Activated CD4-positive, alpha-beta memory T cell treated with anti-CD3 and anti-CD28 coated beads for 36 hours (primary cell): ENCODE measurements at regions not wholly inside any gene's neighbourhood (a gene's known extent, or its start where the extent isn't known, plus 50 kb on each side); places are given as distances from the start of the nearest gene placed in this dataset.
"Not testable (repeated sequence)": the region's sequence is repeated elsewhere in the genome, so short reads cannot be mapped to it uniquely, and the experiment has no call there.

Experiments used
- CTCF ChIA-PET: fragments of 350-600 bp; sonication (Branson Sonifier 250); formaldehyde crosslinking; loops from one replicate; lab custom pipeline; 2021; ENCODE audit warnings: antibody characterized with exemption, inconsistent platforms; lab: Charles Lee
- POLR2A ChIA-PET: fragments of 350-600 bp; sonication (Branson Sonifier 250); formaldehyde crosslinking; loops from one replicate; lab custom pipeline; 2021; ENCODE audit warnings: antibody characterized with exemption; lab: Charles Lee
- DNase-seq: peaks from one replicate; pipeline ENCODE4 v3.0.0-alpha.2; 2020
- H3K27ac Mint-ChIP-seq: one replicate; pipeline ENCODE4 v1.8.0; 2021; ENCODE audit warnings: mixed read lengths
- H3K27me3 Mint-ChIP-seq: one replicate; pipeline ENCODE4 v1.8.0; 2021; ENCODE audit warnings: mixed read lengths
- H3K36me3 Mint-ChIP-seq: one replicate; pipeline ENCODE4 v1.8.0; 2021; ENCODE audit warnings: mixed read lengths
- H3K4me1 Mint-ChIP-seq: one replicate; pipeline ENCODE4 v1.8.0; 2021; ENCODE audit warnings: low read depth, mixed read lengths
- H3K4me3 Mint-ChIP-seq: one replicate; pipeline ENCODE4 v1.8.0; 2021; ENCODE audit warnings: mild to moderate bottlenecking, mixed read lengths
- H3K9me3 Mint-ChIP-seq: one replicate; pipeline ENCODE4 v1.8.0; 2021; ENCODE audit warnings: mixed read lengths
- intact Hi-C: fragments of 100-400 bp; cut with micrococcal nuclease; formaldehyde crosslinking; loops from one replicate; pipeline ENCODE4 v1.15.1; 2023

DNA sequence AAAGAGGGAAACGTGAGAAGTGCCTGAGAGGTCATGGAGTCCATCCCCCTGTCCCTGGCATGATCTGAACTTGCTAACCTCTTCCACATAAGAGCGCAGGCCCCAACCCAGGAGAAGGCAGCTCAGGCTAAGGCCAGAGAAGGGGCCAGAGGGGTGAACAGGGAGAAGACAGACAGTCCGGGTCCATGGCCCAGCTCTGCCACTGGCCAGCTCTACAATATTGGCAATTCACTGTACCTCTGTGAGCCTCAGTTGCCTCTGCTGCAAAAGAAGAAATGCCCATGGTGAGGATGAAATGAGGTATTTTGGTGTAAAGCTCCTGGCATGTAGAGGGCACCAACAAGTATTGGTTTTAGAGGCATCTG is 72.3 kb downstream of the CAMK2N1 start:
- no peaks in the 10 kb centered on the region for H3K4me1 Mint-ChIP-seq
- peaks cover 6% of the 10 kb centered on the region for H3K27me3 Mint-ChIP-seq

DNA sequence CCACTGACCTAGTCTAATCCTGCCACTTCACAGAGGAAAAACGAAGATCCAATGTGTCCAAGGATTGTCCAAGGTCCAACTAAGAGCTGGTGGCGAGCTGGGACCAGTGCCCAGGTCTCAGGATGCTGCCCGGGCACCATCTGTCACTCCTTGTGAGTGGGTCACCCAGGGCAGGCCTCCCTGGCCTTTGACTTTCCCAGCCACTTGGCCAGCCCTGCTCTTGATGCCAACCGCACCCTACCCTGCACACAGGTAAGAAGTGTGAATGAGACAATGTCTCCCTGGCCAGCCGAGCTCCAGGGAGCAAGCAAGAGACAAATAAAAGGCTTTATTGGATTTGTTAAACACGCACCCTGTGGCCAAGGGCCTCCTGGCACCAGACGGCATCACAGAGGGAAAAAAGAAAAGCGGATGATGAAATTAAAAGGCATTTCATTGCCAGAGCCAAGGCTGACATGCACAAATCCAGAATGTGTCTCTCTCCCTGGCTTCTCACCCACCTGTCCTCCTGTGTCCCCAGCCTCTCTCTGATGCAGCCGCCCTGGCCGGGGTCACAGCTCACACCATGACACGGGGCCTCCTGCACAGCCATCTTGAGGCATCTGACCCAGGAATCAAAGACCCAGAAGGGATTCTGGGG is 72.8 kb downstream of the CAMK2N1 start:
- H3K9me3 Mint-ChIP-seq: no peaks in the 10 kb centered on the region
- no peaks in the 10 kb centered on the region for H3K4me1 Mint-ChIP-seq
- H3K27ac Mint-ChIP-seq: no peak overlapping the region
- ChIA-PET CTCF (no interaction called here), POLR2A (no interaction called here)
- DNase-seq: no peak
- no peaks in the 10 kb centered on the region for H3K36me3 Mint-ChIP-seq
- intact Hi-C loops: no loop called here
- H3K27me3 Mint-ChIP-seq: peaks cover 4% of the 10 kb centered on the region
- H3K4me3 Mint-ChIP-seq: no peak overlapping the region

More for the DNA sequence above, 72.3 kb downstream of the CAMK2N1 start:
- DNase-seq: no peak
- Mint-ChIP-seq H3K36me3 (no peaks in the 10 kb centered on the region), H3K4me3 (no peak overlapping the region), H3K9me3 (no peaks in the 10 kb centered on the region), H3K27ac (no peak overlapping the region)
- ChIA-PET POLR2A (no interaction called here), CTCF (no interaction called here)
- intact Hi-C loops: no loop called here

DNA sequence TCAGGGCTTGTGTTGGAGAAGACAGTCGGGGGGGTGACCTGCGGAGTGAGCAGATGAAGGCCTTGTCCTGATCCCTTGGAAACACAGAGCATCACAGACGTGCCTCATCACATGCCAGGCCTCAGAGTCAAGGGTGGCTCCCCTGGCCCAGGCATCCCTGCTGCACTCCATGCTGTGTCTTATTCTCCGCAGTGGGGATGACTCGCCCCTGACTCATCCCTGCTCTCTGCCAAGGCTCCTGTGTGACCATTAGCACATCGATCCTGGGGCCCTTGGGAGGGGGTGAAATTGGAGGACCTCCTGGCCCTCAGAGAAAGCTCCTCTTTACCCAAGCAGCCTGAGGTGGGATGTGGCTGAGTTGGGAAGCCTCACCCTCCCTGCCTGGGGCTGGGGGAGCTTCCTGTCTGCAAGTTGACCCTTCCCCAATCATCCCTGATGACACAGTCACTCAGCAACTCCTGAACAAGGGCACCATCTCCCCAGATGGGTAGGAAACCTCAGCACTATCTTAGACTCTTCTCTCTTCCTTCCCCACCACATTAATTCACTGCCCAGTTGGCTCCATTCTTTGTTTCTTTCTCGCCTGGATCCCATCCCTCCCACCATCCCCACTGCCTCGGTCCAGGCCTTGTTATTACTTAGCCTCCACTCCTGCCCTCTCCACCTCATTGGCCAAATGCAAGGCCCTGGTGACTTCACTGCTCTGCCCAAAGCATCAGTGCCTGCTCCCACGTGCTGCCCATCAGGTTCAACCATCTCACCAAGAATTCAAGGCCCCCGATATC is 74.6 kb downstream of the CAMK2N1 start:
- peak; percentile 38 for DNase-seq
- H3K27ac Mint-ChIP-seq: no peak overlapping the region
- ChIA-PET CTCF (interaction anchor here (0.9 kb wide), 1 partner anchor 198 kb away, joined by 3 read pairs; no protein-coding TSS in a partner anchor), POLR2A (no interaction called here)
- H3K36me3 Mint-ChIP-seq: no peaks in the 10 kb centered on the region
- H3K27me3 Mint-ChIP-seq: peaks cover 2% of the 10 kb centered on the region
- no peak overlapping the region for H3K4me3 Mint-ChIP-seq
- no peaks in the 10 kb centered on the region for H3K9me3 Mint-ChIP-seq
- no peaks in the 10 kb centered on the region for H3K4me1 Mint-ChIP-seq
- intact Hi-C loops: no loop called here

DNA sequence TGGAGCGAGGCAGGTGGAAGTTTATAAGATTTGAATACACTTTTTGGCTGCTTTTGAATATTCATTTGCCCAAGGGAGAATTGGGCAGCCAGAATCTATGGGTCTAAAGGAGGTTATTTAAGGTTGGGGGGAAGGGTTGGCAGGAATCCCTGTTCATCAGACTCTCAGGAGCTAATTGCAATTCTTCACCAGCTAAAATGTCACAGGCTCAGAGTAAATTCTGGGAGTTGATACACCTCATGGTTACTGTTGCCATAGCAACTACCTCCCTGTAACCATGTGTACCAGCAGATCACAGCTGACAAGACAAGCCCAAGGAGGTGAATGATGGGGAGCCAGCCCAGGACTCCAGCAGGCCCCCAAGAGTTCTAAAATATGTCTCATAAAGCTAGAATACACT is 75.5 kb downstream of the CAMK2N1 start:
- POLR2A ChIA-PET: no interaction called here
- no peak for DNase-seq
- no peak overlapping the region for H3K4me3 Mint-ChIP-seq
- H3K27me3 Mint-ChIP-seq: peaks cover 8% of the 10 kb centered on the region
- H3K27ac Mint-ChIP-seq: no peak overlapping the region
- intact Hi-C loops: no loop called here
- H3K36me3 Mint-ChIP-seq: no peaks in the 10 kb centered on the region
- no peaks in the 10 kb centered on the region for H3K9me3 Mint-ChIP-seq
- CTCF ChIA-PET: interaction anchor here (0.9 kb wide), 1 partner anchor 197 kb away, joined by 3 read pairs; no protein-coding TSS in a partner anchor
- no peaks in the 10 kb centered on the region for H3K4me1 Mint-ChIP-seq

DNA sequence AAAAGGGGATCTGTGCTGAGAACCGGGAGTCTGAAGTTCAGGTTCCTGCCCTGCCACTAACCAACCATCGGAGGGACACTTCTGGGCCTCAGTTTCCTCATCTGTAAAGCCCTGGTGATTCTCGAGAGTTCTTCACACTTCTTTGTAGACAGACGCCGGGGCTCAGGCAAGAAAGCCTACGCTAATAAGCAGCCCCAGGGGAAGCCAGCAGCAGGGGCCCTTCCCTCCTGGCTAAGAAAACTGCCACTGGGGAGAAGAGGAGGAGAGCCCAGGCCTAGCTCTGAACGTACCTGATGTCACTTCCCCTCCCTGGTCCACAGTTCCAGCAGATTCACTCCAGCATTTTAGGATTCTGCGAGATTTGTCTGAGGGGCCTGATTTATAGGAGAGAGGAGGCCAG is 76.0 kb downstream of the CAMK2N1 start:
- intact Hi-C loops: no loop called here
- Mint-ChIP-seq H3K4me1 (no peaks in the 10 kb centered on the region), H3K36me3 (no peaks in the 10 kb centered on the region), H3K4me3 (no peak overlapping the region), H3K9me3 (no peaks in the 10 kb centered on the region), H3K27ac (no peak overlapping the region), H3K27me3 (peaks cover 9% of the 10 kb centered on the region)
- ChIA-PET CTCF (no interaction called here), POLR2A (no interaction called here)
- no peak for DNase-seq

DNA sequence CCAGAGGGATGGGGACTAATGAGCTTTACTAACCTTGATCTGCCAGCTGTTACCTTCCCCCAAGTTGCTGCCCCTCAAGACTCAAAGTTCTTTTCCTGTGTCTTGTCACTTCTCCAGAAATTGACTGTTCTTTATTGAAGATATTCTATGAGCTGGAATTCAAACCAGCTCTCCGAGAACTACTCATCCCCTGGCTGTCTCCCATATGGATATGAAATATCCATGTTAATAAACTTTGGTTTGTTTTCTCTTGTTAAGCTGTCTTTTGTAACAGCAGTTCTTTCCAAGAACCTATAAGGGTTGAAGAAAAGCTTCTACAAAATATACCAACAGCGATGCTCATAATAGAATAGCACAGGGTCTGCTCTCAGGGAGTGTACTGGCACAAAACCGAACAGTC is 77.0 kb downstream of the CAMK2N1 start:
- H3K9me3 Mint-ChIP-seq: no peaks in the 10 kb centered on the region
- H3K27me3 Mint-ChIP-seq: peaks cover 19% of the 10 kb centered on the region
- H3K4me1 Mint-ChIP-seq: no peaks in the 10 kb centered on the region

DNA sequence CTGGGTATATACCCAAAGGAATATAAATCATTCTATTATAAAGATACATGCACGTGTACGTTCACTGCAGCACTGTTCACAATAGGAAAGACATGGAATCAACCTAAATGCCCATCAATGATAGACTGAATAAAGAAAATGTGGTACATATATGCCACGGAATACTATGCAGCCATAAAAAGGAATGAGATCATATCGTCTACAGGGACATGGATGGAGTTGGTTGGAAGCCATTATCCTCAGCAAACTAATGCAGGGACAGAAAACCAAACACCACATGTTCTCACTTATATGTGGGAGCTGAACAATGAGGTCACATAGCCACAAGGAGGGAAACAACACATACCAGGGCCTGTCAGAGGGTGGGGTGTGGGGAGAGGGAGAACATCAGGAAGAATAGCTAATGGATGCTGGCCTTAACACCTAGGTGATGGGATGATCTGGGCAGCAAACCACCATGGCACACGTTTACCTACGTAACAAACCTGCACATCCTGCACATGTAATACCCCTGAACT is 77.8 kb downstream of the CAMK2N1 start:
- DNase-seq, POLR2A ChIA-PET, intact Hi-C loops, H3K9me3 Mint-ChIP-seq, CTCF ChIA-PET, H3K4me1 Mint-ChIP-seq, H3K36me3 Mint-ChIP-seq, H3K27ac Mint-ChIP-seq, H3K4me3 Mint-ChIP-seq: not testable (repeated sequence)
- peaks cover 23% of the 10 kb centered on the region for H3K27me3 Mint-ChIP-seq

More for the DNA sequence above, 77.0 kb downstream of the CAMK2N1 start:
- no peak for DNase-seq
- intact Hi-C loops: no loop called here
- H3K27ac Mint-ChIP-seq: no peak overlapping the region
- no peak overlapping the region for H3K4me3 Mint-ChIP-seq
- no peaks in the 10 kb centered on the region for H3K36me3 Mint-ChIP-seq
- ChIA-PET CTCF (interaction anchor here (0.8 kb wide), 1 partner anchor 32 kb away, joined by 3 read pairs; no protein-coding TSS in a partner anchor), POLR2A (no interaction called here)

DNA sequence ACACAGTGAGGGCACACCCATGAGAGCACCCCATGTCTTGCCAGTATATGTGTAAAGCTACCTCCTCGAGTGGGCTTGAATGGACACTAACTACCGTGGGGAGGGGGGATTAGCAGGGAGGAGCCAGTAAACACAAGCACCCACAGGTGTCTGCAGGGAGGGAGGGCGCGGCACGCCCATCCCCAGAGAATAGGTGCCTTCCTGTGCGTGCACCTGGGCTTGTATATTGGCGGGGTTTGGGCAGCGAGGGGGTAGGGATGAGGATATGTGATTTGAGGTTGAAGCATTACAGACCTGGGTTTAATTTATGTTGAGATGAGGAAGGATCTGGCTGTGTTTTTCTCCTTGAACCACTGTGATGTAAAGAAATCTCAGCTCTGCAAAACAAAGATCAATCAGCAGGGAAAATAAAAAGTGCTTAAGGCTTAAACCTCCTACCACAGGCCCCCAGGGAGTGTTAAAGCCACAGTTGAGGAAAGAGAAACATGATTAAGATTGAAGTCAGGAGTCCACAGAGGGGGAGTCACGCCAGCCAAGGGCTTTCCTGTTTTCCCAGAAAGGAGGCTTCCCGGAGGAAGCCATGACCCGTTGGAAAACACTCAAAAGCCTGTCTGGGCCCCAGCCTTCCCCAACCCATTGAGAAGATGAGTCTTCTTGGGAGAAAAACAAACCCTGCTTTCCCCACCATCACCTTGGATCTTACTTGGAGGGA is 80.0 kb downstream of the CAMK2N1 start:
- no peak for DNase-seq
- H3K36me3 Mint-ChIP-seq: no peaks in the 10 kb centered on the region
- ChIA-PET POLR2A (no interaction called here), CTCF (no interaction called here)
- H3K27me3 Mint-ChIP-seq: peaks cover 39% of the 10 kb centered on the region
- H3K4me3 Mint-ChIP-seq: no peak overlapping the region
- no peak overlapping the region for H3K27ac Mint-ChIP-seq
- intact Hi-C loops: no loop called here
- H3K9me3 Mint-ChIP-seq: no peaks in the 10 kb centered on the region
- no peaks in the 10 kb centered on the region for H3K4me1 Mint-ChIP-seq

DNA sequence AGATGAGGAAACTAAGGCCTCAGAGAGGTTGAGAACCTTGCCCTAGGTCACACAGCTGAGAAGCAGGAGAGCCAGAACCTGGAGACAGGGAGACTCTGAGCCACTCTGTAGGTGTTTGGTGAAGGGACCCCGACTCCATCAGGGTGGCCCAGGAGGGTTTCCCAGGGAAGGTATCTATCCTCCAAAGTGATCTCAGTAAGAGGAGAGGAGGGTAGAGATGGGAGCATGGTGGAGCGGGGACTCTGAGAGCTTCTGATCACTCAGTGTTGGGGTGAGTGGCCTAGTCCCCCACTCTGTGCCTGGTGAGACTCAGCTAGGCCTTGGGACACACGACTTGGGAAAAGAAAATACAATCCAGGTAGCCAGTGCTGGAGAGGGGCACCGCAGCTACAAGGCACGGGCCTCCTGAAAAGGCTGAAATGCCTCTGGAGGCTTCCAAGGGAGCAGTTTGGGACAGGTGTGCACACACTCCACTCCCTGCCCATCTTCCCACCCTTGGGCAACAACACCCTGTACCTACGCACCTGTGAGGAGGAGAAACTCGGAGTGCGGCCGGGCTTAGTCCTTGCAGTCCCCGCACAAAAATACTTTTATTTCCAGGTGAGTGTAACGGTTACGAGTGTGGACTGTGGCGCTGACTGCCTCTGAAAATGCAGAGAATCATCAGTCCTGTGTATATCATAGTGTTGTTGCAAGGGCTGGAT is 80.8 kb downstream of the CAMK2N1 start:
- H3K27me3 Mint-ChIP-seq: peaks cover 41% of the 10 kb centered on the region
- intact Hi-C loops: no loop called here
- no peak for DNase-seq
- no peaks in the 10 kb centered on the region for H3K4me1 Mint-ChIP-seq
- no peaks in the 10 kb centered on the region for H3K9me3 Mint-ChIP-seq
- ChIA-PET CTCF (no interaction called here), POLR2A (no interaction called here)
- no peaks in the 10 kb centered on the region for H3K36me3 Mint-ChIP-seq
- H3K4me3 Mint-ChIP-seq: no peak overlapping the region
- H3K27ac Mint-ChIP-seq: no peak overlapping the region
